HG02938 (cell line): ENCODE measurements at regions not wholly inside any gene's neighbourhood (a gene's known extent, or its start where the extent isn't known, plus 50 kb on each side); places are given as distances from the start of the nearest gene placed in this dataset.

Experiments used
- ATAC-seq: cut with Tn5 transposase; IDR thresholded peaks from one replicate; pipeline ENCODE4 v1.9.1; 2021; ENCODE audit warnings: mild to moderate bottlenecking, moderate library complexity; ENCODE audit not compliant: unreplicated experiment

DNA sequence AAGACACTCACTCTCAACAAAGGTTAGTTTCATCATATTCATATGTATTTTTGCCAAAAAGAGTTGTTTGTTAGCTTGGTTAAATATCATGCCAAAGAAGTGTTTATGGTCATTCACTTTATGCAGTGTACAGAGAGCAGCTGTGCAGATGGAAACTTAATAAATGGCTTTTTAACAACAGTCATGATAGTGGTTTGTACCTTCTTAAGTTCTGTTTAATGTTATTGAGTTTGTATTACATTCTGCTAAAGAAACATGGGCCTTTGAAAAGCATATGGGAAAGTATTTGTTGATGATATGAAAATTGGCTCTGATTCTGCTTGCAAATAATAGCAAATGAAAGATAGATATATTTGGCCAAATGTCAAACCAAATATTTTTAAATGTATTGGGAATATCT is 607.3 kb downstream of the NCAM2 start:
- ATAC-seq: no peak

DNA sequence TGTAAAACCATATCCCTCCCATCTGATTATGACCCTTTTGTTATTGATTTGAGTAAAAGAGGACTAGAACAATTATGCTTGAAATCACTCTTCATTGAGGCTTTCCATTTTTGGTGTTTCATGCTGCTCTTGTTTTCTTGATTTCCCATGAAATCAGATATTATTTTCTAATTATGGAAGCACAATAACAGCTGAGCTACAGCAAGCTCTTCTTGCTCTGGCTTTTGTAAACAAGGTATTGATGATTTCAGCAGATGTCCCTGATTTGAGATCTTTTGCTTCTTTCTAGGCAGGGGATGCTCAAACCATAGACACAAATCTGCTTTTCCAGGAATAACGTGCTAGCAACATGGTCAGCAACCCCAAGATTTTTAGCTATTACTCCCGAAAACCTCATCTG is 607.8 kb downstream of the NCAM2 start:
- no peak for ATAC-seq

DNA sequence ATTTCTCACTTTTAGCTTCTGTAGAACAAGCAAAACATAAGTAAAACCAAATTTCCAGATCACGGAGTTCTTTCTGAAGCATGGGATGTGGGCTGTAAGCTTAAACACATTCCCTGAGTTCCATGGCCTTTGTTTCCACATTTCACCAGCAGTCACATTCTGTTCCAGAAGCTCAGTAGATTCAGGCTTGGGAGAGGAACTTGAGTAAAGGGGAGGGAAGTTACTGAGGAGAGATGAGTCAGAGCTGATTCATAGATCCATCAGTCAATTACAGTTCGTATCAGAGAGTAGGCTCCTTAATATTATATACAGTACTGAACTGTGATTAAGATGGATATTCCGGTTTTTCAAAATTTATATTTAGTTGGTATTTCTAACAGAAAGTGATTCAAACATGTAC is 614.3 kb downstream of the NCAM2 start:
- ATAC-seq: no peak

DNA sequence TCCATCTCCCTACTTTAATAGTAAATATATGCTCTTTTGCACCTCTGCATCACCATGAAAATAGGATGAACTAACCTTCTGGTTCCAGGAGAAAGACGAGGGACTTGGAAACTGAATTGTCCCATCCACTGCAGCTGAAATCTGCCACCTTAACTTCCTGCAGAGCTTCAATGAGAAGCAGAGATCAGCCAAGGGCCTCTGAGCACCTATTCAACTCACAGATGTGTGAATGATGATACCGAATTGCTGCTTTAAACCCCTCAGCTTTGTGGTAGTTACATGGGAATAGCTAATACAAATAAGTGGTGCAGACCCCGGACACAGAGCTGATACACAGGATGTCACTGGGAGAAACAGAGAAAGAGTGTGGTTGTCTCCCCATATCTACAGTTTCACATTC is 616.8 kb downstream of the NCAM2 start:
- no peak for ATAC-seq

DNA sequence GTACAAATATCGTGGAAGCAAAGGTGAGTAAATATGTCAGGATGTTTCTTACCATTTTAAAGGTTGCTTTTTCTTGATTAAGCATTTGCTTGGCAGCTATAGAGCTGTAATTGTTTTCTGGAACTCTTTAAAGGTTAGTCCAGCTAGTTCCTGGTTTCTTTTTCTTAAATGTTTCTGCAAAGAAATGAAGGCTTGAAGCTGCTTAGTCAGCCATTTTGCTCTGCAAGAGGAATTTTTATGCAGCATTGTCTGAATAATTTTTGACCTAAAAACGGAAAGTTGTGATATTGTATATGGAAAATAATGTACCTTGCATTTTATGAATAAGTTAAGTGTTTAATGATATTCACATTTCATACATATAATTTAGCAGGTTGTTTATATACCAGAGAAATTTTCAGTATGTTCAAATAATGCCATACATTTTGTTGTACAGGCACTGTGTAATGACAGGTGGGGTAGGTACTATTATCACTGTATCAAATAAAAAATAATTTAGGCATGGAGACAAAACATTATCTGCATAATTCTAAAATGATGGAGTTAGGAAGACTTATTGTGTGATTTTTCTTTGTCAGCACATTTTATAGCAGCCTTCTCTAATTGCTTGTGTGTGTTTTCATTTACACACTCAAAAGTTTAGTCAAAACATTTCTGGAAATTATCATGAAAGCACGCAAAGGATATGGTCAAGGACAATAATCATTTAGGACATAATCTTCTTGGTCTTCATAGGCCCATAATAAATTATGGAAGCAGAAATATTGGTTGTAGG is 624.4 kb downstream of the NCAM2 start:
- no peak for ATAC-seq

DNA sequence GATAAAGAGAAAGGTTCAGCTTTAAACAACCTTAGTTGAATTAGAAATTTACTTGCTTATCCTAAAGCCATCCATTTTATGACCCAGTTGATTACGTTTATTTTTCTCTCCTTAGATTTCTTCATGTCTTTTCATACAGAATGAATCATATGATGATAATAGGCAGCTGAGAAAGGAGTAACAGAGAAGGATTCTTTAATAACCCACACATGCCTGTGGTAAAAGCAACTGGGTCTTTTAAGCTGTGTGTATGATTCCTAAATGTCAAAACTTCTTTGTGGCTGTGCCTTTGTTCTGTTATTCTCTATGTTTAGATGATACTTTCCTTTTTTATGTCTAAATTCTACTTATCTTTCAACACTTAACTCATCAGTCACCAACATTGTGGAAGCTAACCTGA is 626.5 kb downstream of the NCAM2 start:
- no peak for ATAC-seq

DNA sequence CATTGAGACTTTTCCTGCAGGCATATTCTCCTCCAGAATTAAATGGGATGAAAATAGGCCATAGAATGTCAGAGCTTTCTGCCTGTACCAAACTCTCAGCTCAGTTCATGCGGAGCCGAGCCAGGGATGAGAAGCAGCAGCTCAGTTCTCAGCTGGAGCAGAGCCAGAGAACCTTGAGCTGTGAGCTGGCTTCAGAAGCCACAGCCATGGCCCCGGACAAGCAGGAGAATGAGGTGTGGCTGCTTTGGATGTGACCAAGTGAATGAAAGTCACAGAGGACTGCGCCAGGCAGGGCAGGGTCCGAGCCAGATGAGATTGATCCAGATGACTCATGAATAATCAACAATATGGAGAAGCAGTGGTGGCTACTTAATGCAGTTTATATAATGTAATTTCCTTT is 633.8 kb downstream of the NCAM2 start:
- ATAC-seq: no peak

DNA sequence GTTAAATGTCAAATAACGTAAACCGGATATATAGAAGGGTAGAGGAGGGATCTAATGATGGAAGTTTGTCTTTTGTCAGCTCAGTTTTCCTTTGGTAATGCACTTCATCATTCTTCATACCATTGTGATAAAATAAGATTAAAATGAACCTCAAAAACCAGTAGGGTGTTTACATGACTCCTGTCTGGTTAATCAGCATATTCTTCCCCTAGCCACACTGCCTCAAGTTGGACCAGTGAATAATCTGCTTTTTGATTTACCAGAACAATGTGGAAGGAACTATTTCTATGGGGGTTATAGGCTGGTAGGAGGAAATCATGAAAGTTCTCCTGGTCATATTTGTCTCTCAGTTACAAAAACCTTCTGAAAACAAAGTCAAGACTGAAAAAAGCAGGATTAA is 634.7 kb downstream of the NCAM2 start:
- no peak for ATAC-seq

DNA sequence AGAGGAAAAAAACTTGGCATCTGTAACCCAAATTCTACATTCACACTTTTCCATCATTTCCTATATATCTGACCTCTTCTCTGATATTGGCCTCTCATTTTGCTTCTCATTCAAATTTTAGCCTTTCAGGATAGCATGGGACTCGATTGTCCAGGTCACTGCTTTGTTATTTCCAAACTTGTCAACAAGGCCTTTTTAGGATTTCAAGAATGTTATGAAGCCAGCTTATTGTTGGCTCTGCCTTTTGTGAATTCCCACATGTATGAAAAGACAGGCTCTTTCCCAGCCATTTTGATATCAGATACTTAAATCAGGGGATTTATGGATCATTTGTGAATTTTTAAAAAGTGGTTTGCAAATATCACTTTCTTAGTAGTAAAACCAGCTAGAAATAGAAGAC is 663.5 kb downstream of the NCAM2 start:
- ATAC-seq: no peak

DNA sequence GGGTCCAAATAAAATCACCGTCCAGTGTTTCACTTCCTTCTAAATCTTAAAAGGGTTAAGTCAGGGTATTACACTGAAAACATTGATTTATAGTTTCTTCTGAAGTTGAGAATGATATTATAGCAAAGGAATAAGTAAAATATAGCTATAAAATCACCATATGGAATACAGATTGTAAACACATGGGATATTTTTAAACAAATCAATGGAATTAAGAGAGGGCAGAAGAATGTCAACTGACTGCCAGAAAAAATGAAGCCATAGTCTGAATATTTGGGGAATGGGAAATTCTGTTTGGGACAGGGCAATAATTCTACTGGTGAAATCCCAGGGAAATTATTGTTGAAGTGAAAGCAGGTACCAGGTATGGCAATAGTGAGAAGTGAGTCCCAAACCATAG is 664.6 kb downstream of the NCAM2 start:
- no peak for ATAC-seq

DNA sequence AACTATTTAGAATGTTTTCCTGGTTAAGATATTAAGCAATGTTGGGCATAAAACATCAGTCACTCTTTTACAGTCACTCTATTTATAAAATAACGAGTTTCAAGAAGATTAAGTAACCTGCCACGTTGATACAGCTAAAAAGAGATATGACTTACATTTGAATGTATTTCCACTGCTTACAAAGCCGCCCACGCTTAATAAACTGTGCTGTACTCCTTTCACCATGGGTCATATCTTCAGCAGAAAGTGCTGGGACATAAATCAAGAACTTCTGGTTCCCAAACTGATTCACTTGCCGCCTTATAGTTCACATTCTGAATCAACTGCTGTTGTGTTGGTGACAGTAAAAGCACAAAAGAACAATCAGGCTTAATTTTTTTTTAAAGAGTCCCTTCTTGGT is 666.7 kb downstream of the NCAM2 start:
- ATAC-seq: no peak

DNA sequence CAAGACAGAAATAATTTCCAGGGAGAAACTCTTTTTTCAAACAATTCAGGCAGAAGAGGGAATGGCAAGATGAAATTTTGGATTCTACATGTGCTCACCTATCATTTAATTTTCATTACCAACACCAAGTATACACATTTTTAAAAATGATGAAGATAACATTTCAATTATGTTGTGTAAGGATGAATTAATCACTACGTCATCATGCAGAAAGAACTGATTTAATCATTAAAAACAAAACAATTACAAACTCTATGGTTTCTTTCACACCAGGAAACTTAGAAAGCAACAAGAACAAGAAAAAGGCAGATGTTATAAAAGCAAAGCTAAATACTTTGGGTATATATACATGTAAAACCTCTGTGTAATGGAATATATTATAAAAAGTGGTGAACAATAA is 668.5 kb downstream of the NCAM2 start:
- ATAC-seq: no peak

DNA sequence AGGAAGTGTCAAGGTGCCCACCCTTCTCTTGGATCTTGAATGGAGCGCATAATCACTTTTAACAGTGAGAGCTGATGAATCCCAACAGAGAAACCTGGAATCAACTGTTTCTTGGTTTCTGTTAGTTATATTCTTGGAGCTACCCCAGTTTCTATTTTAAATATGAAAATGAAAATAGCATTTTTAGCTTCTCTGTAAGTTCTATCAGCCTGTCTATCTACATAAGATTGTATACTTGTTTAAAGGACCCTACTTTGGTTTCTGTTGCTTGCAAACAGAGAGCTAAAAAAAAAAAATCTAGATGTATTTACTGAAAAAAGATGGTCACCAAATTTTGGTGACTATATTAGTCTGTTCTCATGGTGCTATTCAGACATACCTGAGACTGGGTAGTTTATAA is 670.0 kb downstream of the NCAM2 start:
- ATAC-seq: no peak

DNA sequence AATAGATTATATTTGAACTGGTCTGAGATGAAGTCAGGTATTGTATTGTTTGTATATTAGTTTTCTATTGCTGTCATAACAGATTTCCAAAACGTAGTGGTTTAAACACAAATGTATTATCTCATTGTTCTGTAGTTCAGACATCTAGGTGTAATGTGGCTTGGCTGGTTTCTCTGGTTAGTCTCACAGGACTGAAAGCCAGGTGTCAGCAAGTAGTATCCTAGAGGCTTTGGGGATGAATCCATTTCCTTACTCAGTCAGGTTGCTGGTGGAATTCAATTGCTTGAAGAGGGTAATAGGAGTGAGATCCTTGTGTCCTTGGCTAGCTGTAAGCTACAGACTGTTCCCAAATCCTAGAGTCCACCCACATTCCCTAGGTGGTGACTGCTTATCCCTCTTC is 675.8 kb downstream of the NCAM2 start:
- ATAC-seq: no peak

DNA sequence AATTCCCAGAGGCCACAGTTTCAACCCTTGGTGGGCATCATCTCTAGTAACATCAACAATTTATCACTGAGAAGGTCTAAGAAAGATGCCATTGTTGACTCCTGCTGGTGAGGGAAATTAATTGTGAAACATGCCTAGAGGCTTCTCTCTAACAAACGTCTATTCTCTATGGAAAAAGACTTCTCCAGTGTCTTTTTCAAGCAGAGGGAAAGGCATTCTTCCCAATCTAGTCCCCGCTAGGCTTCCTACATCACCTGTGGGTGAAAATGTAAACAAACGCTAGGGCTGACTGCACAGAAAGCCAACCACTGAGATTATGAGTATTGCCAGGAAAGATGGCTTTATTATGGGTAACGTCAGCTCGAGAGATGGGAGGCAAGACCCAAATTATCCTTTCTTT is 677.4 kb downstream of the NCAM2 start:
- ATAC-seq: no peak

DNA sequence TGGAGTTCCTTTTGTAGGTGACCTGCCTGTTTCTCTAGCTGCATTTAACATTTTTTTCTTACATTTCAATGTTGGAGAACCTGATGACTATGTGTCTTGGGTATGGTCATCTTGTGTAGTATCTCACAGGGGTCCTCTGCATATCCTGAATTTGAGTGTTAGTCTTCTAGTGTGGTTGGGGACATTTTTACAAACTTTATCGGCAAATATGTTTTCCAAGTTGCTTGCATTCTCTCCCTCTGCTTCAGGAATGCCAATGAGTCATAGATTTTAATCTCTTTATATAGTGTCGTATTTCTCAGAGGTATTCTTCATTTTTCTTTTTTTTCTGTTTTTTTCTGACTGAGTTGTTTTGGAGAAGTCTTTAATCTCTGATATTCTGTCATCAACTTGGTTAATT is 684.0 kb downstream of the NCAM2 start:
- no peak for ATAC-seq

DNA sequence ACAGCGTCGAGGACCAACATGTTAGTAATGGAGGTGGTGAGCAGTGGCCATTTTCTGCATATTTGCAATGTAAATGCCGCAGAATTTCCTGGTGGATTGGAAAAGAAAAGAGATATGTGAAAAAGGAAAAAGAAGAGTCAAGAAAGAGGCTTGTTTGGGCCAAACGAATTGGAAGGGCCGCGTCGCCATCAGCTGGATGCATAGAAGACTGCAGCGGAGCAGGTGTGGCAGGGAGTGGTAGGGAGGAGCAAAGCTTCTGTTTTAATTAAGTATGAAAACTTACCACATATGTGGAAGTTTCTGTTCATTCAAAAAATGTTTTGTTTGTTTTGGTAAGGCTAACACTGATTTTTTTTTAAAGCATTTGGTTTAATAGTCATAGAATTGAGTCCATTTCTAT is 690.7 kb downstream of the NCAM2 start:
- ATAC-seq: no peak

DNA sequence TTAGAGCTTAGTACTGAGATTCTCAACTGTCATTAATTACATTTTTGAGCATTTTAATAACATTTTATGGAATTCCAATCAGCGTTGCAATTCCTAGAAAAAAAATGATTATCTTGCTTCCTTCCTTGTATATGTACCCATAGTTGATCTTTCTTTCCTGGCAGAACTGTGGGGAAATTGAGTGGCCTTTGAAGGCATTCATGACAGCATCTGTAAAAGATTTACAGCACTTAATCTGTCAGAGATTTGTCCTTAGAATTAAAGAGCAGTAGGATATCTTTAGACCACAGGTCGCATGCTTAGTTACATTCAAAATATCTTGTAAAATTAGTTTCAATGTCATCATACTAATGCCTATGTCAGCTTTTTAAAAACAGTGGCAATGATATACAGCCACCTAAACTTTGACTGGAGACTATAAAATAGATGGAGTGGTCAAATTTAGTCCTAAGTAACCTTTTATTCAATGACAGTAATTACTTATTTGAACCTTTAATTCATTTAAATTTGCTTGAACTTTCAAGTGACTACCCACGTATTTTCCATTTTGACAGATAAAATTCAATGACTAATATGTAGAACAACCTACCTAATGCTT is 692.0 kb downstream of the NCAM2 start:
- no peak for ATAC-seq

DNA sequence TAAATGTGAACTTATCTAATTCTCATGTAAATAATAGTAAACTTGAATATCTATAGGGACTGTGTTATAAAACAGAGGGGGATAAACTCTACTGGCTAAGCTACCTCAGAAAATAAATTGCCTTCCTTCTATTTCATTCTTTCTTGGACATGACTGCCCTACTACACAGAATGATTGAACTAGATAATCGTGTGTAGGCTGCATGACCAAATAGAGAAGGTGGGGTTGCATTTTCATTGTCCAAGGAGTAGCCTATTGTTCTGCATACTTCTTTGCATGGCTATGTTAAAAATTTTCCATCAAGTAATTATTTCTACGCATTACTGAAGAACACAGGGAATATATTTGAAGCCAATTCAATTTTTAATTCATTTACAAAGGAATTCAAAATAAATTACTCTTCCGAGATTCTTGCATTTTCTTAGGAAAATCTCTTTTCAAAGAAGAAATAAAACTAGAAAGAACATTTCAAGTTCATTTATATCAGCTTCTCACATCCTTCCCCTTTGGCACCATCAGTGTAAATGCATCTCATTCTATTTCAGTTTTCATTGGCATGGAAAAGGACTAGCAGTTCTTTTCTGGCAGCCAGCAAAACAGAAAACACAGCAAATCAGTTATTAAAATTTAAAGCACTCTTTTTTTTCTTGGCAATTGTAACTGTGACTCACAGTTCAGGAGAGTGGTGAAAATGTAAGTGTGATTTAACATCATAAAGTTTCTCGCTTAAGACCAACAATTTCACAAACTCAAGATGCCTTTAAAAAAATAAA is 714.7 kb downstream of the NCAM2 start:
- ATAC-seq: no peak

DNA sequence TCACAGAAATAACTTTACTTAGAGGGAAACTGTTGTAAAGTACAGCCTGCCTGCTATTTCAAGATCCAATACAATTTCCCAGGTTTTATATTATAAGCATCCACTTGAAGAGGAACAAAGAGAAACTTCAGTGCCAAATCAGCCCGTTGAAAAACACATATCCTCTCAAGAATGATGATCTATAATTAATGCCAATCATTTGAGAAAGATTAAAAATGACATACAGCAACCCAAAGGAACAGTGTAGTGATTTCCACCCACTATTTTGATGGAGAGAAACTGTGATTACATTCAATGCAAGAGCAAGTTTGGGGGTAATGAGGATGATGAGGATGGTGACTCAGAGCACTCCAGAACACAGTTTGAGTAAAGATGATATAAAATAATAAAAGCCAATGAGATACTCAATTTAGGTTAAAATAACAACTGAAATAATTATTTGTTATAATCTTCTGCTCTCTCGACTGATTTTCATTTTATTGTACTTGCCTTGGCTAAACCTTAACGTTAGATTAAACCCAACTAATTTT is 715.5 kb downstream of the NCAM2 start:
- ATAC-seq: no peak

DNA sequence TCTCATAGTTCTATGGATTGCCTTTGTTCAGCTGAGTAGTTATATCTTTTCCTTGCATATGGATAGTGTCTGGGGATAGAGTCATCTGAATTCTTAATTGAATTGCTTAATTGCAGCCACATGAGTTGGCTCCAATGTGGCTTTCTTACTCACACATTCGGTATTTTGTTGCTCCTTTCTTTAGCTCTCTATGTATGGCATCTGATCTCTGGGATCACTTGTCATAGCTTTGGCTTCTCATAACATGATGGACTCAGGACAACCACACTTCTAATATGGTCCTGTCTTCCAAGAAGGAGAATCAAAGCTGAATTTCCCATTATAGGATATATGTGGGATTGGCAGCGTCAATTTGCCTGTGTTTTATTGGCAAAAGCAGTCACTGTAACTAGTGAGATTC is 716.2 kb downstream of the NCAM2 start:
- no peak for ATAC-seq
